Activated naive CD8-positive, alpha-beta T cell treated with anti-CD3 and anti-CD28 coated beads, Interleukin-2, amount 50 U/mL, for 24 hours (primary cell): ENCODE measurements at regions not wholly inside any gene's neighbourhood (a gene's known extent, or its start where the extent isn't known, plus 50 kb on each side); places are given as distances from the start of the nearest gene placed in this dataset.

ENCODE experiments used
- ATAC-seq: fragments of 150-1000 bp; cut with Tn5 transposase; one replicate; pipeline ENCODE4 v1.10.0; 2021
- DNase-seq: peaks from one replicate; pipeline ENCODE4 v3.0.0; 2021
- H3K27ac Mint-ChIP-seq: one replicate; pipeline ENCODE4 v1.8.0; 2021; ENCODE audit warnings: mild to moderate bottlenecking, mixed read lengths
- H3K27me3 Mint-ChIP-seq: one replicate; pipeline ENCODE4 v1.8.0; 2021; ENCODE audit warnings: mixed read lengths
- H3K36me3 Mint-ChIP-seq: one replicate; pipeline ENCODE4 v1.8.0; 2021; ENCODE audit warnings: low read depth, mixed read lengths
- H3K4me1 Mint-ChIP-seq: one replicate; pipeline ENCODE4 v1.8.0; 2021; ENCODE audit warnings: mixed read lengths
- H3K4me3 Mint-ChIP-seq: one replicate; pipeline ENCODE4 v1.8.0; 2021; ENCODE audit warnings: mild to moderate bottlenecking, moderate library complexity, mixed read lengths
- H3K9me3 Mint-ChIP-seq: one replicate; pipeline ENCODE4 v1.8.0; 2021; ENCODE audit warnings: mixed read lengths

GRCh38 chr10:6755781-6756460 is 175.8 kb upstream of the PRKCQ start:
- DNase-seq = no peak
- ATAC-seq = peak; percentile 40
- Mint-ChIP-seq H3K4me1 (no peaks in the 10 kb centered on the region), H3K27me3 (peaks cover 34% of the 10 kb centered on the region), H3K4me3 (no peak overlapping the region), H3K27ac (no peak overlapping the region), H3K9me3 (peaks cover under 1% of the 10 kb centered on the region), H3K36me3 (no peaks in the 10 kb centered on the region)

- Mint-ChIP-seq H3K4me1 (no peaks in the 10 kb centered on the region), H3K36me3 (no peaks in the 10 kb centered on the region), H3K27me3 (peaks cover 24% of the 10 kb centered on the region), H3K9me3 (peaks cover 5% of the 10 kb centered on the region), H3K4me3 (no peak overlapping the region), H3K27ac (no peak overlapping the region)
- DNase-seq = no peak
- ATAC-seq = no peak
Observed at GRCh38 chr10:6753644-6754043, 173.6 kb upstream of the PRKCQ start.

- H3K27ac Mint-ChIP-seq = no peak overlapping the region
- H3K36me3 Mint-ChIP-seq = no peaks in the 10 kb centered on the region
Observed at GRCh38 chr10:6751363-6751762, 171.3 kb upstream of the PRKCQ start.

GRCh38 chr10:6748981-6749635 is 169.0 kb upstream of the PRKCQ start:
- peaks cover 10% of the 10 kb centered on the region for H3K27me3 Mint-ChIP-seq
- no peak overlapping the region for H3K4me3 Mint-ChIP-seq
- no peak for DNase-seq
- peaks cover 5% of the 10 kb centered on the region for H3K9me3 Mint-ChIP-seq
- no peaks in the 10 kb centered on the region for H3K36me3 Mint-ChIP-seq
- no peaks in the 10 kb centered on the region for H3K4me1 Mint-ChIP-seq
- no peak overlapping the region for H3K27ac Mint-ChIP-seq
- ATAC-seq = no peak

More at GRCh38 chr10:6751363-6751762, 171.3 kb upstream of the PRKCQ start:
- Mint-ChIP-seq H3K27me3 (peaks cover 8% of the 10 kb centered on the region), H3K4me1 (no peaks in the 10 kb centered on the region), H3K4me3 (no peak overlapping the region), H3K9me3 (peaks cover 5% of the 10 kb centered on the region)
- DNase-seq (no peak), ATAC-seq (no peak)

- no peaks in the 10 kb centered on the region for H3K36me3 Mint-ChIP-seq
- H3K27ac Mint-ChIP-seq = no peak overlapping the region
- H3K27me3 Mint-ChIP-seq = peaks cover 10% of the 10 kb centered on the region
- ATAC-seq = no peak
- no peaks in the 10 kb centered on the region for H3K4me1 Mint-ChIP-seq
- H3K9me3 Mint-ChIP-seq = peaks cover 5% of the 10 kb centered on the region
- no peak overlapping the region for H3K4me3 Mint-ChIP-seq
- no peak for DNase-seq
Observed at GRCh38 chr10:6748029-6748428, 168.0 kb upstream of the PRKCQ start.

- ATAC-seq = no peak
- Mint-ChIP-seq H3K4me1 (no peaks in the 10 kb centered on the region), H3K4me3 (no peak overlapping the region), H3K36me3 (no peaks in the 10 kb centered on the region), H3K27me3 (peaks cover 10% of the 10 kb centered on the region), H3K9me3 (peaks cover 5% of the 10 kb centered on the region), H3K27ac (no peak overlapping the region)
- no peak for DNase-seq
Observed at GRCh38 chr10:6746782-6747181, 166.7 kb upstream of the PRKCQ start.

GRCh38 chr10:6743291-6743849 is 163.3 kb upstream of the PRKCQ start:
- ATAC-seq (no peak), DNase-seq (no peak)
- Mint-ChIP-seq H3K9me3 (no peaks in the 10 kb centered on the region), H3K27ac (no peak overlapping the region), H3K4me3 (no peak overlapping the region), H3K27me3 (peaks cover 17% of the 10 kb centered on the region), H3K4me1 (no peaks in the 10 kb centered on the region), H3K36me3 (no peaks in the 10 kb centered on the region)

- no peak for DNase-seq
- H3K36me3 Mint-ChIP-seq = no peaks in the 10 kb centered on the region
- no peaks in the 10 kb centered on the region for H3K4me1 Mint-ChIP-seq
- ATAC-seq = no peak
- no peak overlapping the region for H3K27ac Mint-ChIP-seq
- no peaks in the 10 kb centered on the region for H3K9me3 Mint-ChIP-seq
- H3K27me3 Mint-ChIP-seq = peaks cover 21% of the 10 kb centered on the region
- no peak overlapping the region for H3K4me3 Mint-ChIP-seq
Observed at GRCh38 chr10:6741541-6741941, 161.5 kb upstream of the PRKCQ start.

GRCh38 chr10:6739530-6740174 is 159.6 kb upstream of the PRKCQ start:
- Mint-ChIP-seq H3K36me3 (no peaks in the 10 kb centered on the region), H3K4me3 (no peak overlapping the region), H3K9me3 (no peaks in the 10 kb centered on the region), H3K27ac (no peak overlapping the region), H3K27me3 (peaks cover 30% of the 10 kb centered on the region), H3K4me1 (no peaks in the 10 kb centered on the region)
- DNase-seq (no peak), ATAC-seq (no peak)

GRCh38 chr10:6738112-6738768 is 158.2 kb upstream of the PRKCQ start:
- no peaks in the 10 kb centered on the region for H3K36me3 Mint-ChIP-seq
- H3K4me1 Mint-ChIP-seq = no peaks in the 10 kb centered on the region
- no peak for ATAC-seq
- H3K4me3 Mint-ChIP-seq = no peak overlapping the region
- no peak overlapping the region for H3K27ac Mint-ChIP-seq
- peaks cover 37% of the 10 kb centered on the region for H3K27me3 Mint-ChIP-seq
- DNase-seq = no peak
- no peaks in the 10 kb centered on the region for H3K9me3 Mint-ChIP-seq

- Mint-ChIP-seq H3K27me3 (peaks cover 42% of the 10 kb centered on the region), H3K36me3 (no peaks in the 10 kb centered on the region), H3K9me3 (no peaks in the 10 kb centered on the region), H3K27ac (no peak overlapping the region), H3K4me1 (no peaks in the 10 kb centered on the region), H3K4me3 (no peak overlapping the region)
- ATAC-seq (no peak), DNase-seq (no peak)
Observed at GRCh38 chr10:6737758-6738111, 157.7 kb upstream of the PRKCQ start.

GRCh38 chr10:6737080-6737641 is 157.1 kb upstream of the PRKCQ start:
- ATAC-seq (no peak), DNase-seq (no peak)
- peaks cover 43% of the 10 kb centered on the region for H3K27me3 Mint-ChIP-seq
- H3K27ac Mint-ChIP-seq = no peak overlapping the region
- H3K9me3 Mint-ChIP-seq = no peaks in the 10 kb centered on the region
- no peak overlapping the region for H3K4me3 Mint-ChIP-seq
- no peaks in the 10 kb centered on the region for H3K4me1 Mint-ChIP-seq
- no peaks in the 10 kb centered on the region for H3K36me3 Mint-ChIP-seq

GRCh38 chr10:6734286-6734685 is 154.2 kb upstream of the PRKCQ start:
- Mint-ChIP-seq H3K36me3 (no peaks in the 10 kb centered on the region), H3K9me3 (no peaks in the 10 kb centered on the region), H3K4me3 (no peak overlapping the region), H3K4me1 (no peaks in the 10 kb centered on the region), H3K27ac (no peak overlapping the region), H3K27me3 (peaks cover 52% of the 10 kb centered on the region)
- ATAC-seq (no peak), DNase-seq (no peak)

GRCh38 chr10:6729861-6730344 is 149.8 kb upstream of the PRKCQ start:
- Mint-ChIP-seq H3K27me3 (peaks cover 54% of the 10 kb centered on the region), H3K36me3 (no peaks in the 10 kb centered on the region), H3K4me1 (no peaks in the 10 kb centered on the region), H3K27ac (no peak overlapping the region), H3K4me3 (no peak overlapping the region), H3K9me3 (no peaks in the 10 kb centered on the region)
- DNase-seq = no peak
- ATAC-seq = no peak
